ENCODE measurements at regions not wholly inside any gene's neighbourhood (a gene's known extent, or its start where the extent isn't known, plus 50 kb on each side); places are given as distances from the start of the nearest gene placed in this dataset.

GRCh38 chr3:17964108-17964507 lies 221.7 kb upstream of the TBC1D5 start:
- no peak overlapping the region for H3K4me3 ChIP-seq (ENCODE audit: low read depth, low read length)
- no peak for DNase-seq (ENCODE audit: low read depth)
- no peak for TF ChIP-seq CTCF (IDR thresholded peaks at IDR 0.05; ENCODE audit: insufficient read depth, low read length)

DNA sequence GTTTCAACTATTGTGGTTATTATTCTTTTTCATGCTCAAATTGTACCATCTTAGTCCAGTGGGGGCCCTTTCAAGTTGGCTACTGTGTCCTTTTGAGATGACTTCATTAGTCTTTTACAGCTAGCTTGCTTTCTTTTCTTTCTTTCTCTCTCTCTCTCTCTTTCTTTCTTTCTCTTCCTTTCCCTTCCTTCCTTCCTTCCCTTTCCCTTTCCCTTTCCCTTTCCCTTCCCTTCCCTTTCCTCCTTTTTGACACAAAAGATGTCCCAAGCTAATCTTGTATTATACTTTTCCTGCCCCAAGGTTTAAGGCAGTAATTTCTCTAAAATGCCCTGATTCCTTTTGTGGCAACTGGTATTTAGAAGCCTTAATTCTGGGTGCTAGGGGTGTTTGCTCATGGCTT lies 213.0 kb upstream of the TBC1D5 start:
- no peak for DNase-seq (ENCODE audit: low read depth)
- H3K4me3 ChIP-seq (ENCODE audit: low read depth, low read length) = no peak overlapping the region
- TF ChIP-seq CTCF (IDR thresholded peaks at IDR 0.05; ENCODE audit: insufficient read depth, low read length) = no peak

DNA sequence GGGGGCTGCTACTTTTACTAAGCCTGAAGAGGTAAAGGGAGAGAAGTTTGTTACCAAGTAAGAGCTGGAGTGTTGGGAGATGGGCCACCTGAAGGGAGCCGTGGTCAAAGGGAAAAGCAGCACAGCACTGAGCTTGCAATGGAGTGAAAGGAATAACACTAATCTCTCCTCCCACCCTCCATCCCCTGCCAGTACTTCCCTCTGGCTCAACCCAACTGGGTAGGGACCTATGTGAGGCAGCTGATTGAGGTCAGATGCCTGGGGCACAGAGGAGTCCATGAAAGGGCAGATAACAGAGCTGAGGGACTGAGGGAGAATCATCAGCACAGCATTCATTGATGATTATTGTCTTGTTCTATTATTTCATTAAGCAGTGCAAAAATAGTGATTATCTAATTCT lies 212.4 kb upstream of the TBC1D5 start:
- TF ChIP-seq CTCF (IDR thresholded peaks at IDR 0.05; ENCODE audit: insufficient read depth, low read length) = no peak
- H3K4me3 ChIP-seq (ENCODE audit: low read depth, low read length) = no peak overlapping the region
- DNase-seq (ENCODE audit: low read depth) = no peak

DNA sequence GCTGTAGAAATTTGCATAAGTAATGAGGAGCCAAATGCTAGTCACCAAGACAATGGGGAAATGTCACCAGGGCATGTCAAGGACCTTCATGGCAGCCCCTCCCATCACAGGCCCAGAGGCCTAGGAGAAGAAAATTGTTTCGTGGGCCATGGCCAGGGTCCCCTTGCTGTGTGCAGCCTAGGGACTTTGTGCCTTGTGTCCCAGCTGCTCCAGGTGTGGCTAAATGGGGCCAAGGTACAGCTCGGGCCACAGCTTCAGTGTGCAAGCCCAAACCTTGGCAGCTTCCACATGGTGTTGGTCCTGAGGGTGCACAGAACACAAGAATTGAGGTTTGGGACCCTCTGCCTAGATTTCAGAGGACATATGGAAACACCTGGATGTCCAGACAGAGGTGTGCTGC lies 208.8 kb upstream of the TBC1D5 start:
- no peak overlapping the region for H3K4me3 ChIP-seq (ENCODE audit: low read depth, low read length)
- no peak for DNase-seq (ENCODE audit: low read depth)
- TF ChIP-seq CTCF (IDR thresholded peaks at IDR 0.05; ENCODE audit: insufficient read depth, low read length) = no peak

DNA sequence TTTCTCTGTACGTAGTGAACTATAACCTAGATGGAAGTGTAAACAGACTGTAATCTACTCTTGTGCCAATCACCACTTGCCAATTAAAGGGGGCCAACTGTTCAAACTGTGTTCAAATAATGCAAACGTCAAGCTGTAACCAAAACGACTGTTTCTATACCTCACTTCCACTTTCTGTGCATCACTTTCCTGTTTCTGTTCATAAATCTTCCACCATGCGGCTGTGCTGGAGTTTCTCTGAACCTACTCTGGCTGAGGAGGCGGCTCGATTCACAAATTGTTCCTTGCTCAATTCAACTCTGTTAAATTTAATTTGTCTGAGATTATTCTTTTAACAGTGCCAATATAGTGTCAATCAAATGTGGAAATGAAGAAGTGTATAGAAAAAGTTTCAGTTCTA lies 206.7 kb upstream of the TBC1D5 start:
- no peak for DNase-seq (ENCODE audit: low read depth)
- H3K4me3 ChIP-seq (ENCODE audit: low read depth, low read length) = no peak overlapping the region
- no peak for TF ChIP-seq CTCF (IDR thresholded peaks at IDR 0.05; ENCODE audit: insufficient read depth, low read length)

- DNase-seq (ENCODE audit: low read depth) = no peak
- TF ChIP-seq CTCF (IDR thresholded peaks at IDR 0.05; ENCODE audit: insufficient read depth, low read length) = no peak
- H3K4me3 ChIP-seq (ENCODE audit: low read depth, low read length) = no peak overlapping the region
Measured at GRCh38 chr3:17947833-17948232, 205.4 kb upstream of the TBC1D5 start.

DNA sequence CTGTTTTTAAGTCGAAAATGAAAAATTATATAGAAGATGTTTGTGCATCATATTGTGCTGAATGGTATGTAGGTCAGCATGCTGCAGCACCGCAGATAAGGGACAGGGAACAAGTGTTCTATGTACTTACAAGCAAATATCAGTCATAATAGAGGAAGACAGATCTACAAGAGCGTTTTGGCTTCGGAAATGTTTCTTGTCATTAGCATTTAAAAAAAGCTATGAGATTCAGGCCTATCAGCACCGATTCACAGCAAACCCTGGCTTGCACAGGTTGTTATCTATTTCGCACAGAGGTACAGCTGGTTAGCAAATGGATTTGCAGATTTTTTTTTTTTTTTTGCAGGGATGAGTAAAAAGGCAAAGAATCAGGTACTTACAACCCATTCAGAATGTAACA lies 204.2 kb upstream of the TBC1D5 start:
- no peak overlapping the region for H3K4me3 ChIP-seq (ENCODE audit: low read depth, low read length)
- no peak for TF ChIP-seq CTCF (IDR thresholded peaks at IDR 0.05; ENCODE audit: insufficient read depth, low read length)

More for the DNA sequence above, 204.2 kb upstream of the TBC1D5 start:
- no peak for DNase-seq (ENCODE audit: low read depth)
